Fibroblast of mammary gland (primary cell): ENCODE measurements at regions not wholly inside any gene's neighbourhood (a gene's known extent, or its start where the extent isn't known, plus 50 kb on each side); places are given as distances from the start of the nearest gene placed in this dataset.

Experiments used
- DNase-seq: peaks from one replicate; pipeline ENCODE4 v3.0.0-alpha.2; 2010; ENCODE audit warnings: low read depth
- H3K4me3 ChIP-seq: 2 replicates; pipeline ENCODE4 v1.5.1; 2011; ENCODE audit warnings: low read depth, mild to moderate bottlenecking, low read length, moderate library complexity; ENCODE audit not compliant: control insufficient read depth
- TF ChIP-seq, protein P1 (sequence below): conservative IDR thresholded peaks from 2 replicates; pipeline ENCODE4 v1.5.1; 2011; ENCODE audit warnings: low read depth, low read length, inconsistent platforms; ENCODE audit not compliant: control insufficient read depth, insufficient read depth

DNA sequence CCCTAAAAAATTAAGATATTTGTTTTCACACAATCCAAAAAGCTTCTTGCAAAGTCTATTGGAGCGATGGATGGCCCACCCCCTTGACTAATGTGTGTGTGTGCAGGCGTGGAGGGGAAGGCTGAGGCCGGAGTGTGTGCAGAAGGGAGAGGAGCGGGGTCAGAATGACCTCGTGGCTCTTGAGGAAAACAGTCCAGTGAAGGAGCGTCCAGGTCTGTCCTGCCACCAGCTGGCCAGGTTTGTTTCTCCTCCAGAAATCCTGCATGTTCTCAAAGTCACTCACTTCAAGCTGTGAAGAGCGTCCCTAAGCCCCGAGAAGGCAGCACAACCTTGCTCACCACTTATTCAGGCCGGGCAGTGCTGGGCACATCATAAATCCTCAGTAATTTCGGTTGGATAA is 69.5 kb upstream of the SSX2IP start:
- DNase-seq = no peak
- TF ChIP-seq, protein P1, sequence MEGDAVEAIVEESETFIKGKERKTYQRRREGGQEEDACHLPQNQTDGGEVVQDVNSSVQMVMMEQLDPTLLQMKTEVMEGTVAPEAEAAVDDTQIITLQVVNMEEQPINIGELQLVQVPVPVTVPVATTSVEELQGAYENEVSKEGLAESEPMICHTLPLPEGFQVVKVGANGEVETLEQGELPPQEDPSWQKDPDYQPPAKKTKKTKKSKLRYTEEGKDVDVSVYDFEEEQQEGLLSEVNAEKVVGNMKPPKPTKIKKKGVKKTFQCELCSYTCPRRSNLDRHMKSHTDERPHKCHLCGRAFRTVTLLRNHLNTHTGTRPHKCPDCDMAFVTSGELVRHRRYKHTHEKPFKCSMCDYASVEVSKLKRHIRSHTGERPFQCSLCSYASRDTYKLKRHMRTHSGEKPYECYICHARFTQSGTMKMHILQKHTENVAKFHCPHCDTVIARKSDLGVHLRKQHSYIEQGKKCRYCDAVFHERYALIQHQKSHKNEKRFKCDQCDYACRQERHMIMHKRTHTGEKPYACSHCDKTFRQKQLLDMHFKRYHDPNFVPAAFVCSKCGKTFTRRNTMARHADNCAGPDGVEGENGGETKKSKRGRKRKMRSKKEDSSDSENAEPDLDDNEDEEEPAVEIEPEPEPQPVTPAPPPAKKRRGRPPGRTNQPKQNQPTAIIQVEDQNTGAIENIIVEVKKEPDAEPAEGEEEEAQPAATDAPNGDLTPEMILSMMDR = no peak
- no peak overlapping the region for H3K4me3 ChIP-seq

DNA sequence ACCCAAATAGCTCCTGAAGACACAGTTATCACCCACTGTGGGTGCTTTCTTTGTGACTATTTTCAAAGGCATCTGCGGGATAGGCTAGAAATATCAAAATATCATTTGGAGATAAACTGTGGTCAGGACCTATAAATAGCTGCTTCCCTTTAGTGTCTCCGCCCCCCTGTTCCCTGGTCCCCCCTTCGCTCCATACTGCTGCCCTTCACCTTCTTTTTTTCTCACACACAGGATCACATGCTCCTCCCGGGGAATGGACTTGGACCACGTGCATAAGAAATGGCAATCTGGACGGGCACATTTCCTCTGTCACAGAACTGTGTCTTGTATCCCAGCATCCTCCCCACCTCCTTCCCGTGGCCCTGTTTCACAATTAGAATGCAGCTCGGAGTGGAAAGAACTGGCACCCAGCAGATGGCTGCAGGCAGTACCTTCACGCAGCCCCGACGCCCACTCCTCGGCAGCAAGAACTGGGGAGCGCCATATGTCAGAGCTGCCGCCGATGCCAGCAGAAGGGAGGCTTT is 68.8 kb upstream of the SSX2IP start:
- no peak for DNase-seq
- TF ChIP-seq, protein P1 = no peak
- H3K4me3 ChIP-seq = no peak overlapping the region

DNA sequence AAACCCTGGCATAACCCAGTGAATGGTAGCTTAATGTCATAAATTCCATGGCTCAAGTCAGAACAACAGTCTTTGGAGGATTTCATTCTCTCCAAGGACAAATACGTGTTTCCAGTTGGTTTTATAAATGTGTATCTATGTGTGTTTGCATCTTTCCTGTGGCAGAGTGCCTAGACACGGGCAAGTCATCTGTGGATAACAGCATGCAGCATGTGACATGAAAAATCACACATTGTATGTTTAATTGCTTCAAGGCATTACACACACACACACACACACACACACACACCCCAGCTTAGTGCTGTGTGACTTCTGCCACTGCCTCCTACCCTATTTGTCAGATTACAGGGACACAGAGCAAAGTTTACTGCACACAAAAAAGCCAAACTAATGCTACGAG is 68.2 kb upstream of the SSX2IP start:
- TF ChIP-seq, protein P1 = no peak

DNA sequence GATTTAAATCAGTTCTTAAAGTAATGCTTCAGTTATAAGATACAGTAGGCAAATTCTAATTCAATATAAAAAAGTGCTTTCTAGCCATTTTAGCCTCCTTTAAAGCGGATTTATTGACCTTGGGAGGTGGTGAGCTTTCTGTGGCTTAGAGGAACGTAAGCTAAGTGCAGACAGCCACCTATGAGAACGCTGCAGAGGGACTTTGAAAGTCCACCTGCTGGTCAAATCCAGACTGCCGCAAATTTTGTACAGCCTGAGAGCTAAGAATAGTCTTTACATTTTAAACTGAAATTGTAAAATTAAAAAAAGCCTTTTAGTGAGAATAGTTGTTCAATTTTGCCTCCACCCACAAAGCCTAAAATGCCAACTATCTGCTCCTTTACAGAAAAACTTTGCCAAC is 67.0 kb upstream of the SSX2IP start:
- TF ChIP-seq, protein P1 = peak; percentile 11
- H3K4me3 ChIP-seq = no peak overlapping the region
- no peak for DNase-seq

More for the DNA sequence above, 68.2 kb upstream of the SSX2IP start:
- no peak overlapping the region for H3K4me3 ChIP-seq
- no peak for DNase-seq

DNA sequence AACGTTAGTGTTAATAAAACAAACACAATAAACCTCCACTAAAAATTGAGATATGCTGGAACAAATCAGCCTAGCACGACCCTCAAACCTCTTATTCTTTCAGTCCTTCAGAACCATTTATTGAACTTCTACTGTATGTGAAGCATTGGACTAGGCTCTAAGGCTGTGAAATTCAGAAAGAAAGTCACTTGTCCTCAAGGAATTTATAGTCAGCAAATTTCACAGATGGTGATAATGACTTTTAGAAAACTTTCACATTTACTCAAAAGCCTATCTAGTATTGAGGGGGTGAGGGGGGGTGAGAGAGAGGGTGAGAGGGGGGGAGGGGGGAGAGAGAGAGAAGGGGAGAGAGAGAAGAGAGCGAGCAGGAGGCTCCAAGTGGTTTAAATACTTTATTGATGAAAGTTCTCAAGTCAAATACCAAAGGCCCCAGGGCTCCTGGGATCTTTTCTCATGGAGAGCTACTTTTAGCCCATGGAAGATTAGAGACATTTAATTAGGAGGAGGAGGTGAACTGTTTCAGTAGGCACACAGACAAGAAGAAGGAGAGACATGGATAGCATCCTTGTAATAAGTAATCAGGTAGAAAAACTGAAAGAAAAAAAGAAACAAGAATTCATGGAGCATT is 66.3 kb upstream of the SSX2IP start:
- TF ChIP-seq, protein P1 = no peak
- no peak for DNase-seq
- H3K4me3 ChIP-seq = no peak overlapping the region

DNA sequence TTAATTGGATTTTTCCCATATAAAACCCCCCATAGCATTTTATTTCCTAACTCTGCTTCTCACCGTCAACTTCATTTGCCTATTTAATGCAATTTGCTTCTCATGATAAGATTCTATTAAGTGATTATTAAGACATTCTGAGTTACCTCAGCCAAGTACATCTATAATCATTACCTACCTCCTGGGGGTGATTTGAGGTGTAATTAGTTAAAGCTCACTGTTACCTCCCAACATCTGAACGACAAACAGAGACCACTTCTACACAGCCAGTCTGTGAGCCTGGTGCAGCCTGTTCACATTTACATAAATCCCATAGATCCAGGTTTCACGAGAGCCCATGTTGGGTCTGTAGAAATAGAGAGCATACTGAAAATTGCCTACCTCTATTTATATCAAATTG is 65.7 kb upstream of the SSX2IP start:
- DNase-seq = no peak
- H3K4me3 ChIP-seq = no peak overlapping the region
- TF ChIP-seq, protein P1 = no peak
